ENCODE measurements at regions not wholly inside any gene's neighbourhood (a gene's known extent, or its start where the extent isn't known, plus 50 kb on each side); places are given as distances from the start of the nearest gene placed in this dataset.

DNA sequence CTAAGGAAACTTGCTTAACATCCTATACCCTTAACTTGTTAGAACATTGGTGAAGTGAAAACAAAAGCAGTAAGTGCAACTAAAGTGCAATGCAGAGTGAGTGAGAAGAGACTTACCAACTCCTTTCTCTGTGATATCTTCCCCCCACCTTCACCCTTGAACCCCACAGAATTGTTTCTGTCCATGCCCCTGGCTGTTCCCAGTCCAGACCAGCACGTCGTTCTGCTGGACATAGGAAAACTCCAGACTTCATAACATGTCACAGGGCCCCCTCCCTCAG, 91.9 kb downstream of the DAD1 start:
- no peak for TF ChIP-seq POLR2A (IDR thresholded peaks at IDR 0.05)
- TF ChIP-seq, protein P1, sequence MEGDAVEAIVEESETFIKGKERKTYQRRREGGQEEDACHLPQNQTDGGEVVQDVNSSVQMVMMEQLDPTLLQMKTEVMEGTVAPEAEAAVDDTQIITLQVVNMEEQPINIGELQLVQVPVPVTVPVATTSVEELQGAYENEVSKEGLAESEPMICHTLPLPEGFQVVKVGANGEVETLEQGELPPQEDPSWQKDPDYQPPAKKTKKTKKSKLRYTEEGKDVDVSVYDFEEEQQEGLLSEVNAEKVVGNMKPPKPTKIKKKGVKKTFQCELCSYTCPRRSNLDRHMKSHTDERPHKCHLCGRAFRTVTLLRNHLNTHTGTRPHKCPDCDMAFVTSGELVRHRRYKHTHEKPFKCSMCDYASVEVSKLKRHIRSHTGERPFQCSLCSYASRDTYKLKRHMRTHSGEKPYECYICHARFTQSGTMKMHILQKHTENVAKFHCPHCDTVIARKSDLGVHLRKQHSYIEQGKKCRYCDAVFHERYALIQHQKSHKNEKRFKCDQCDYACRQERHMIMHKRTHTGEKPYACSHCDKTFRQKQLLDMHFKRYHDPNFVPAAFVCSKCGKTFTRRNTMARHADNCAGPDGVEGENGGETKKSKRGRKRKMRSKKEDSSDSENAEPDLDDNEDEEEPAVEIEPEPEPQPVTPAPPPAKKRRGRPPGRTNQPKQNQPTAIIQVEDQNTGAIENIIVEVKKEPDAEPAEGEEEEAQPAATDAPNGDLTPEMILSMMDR (IDR thresholded peaks at IDR 0.05 in 4 of 5, conservative IDR thresholded peaks at IDR 0.05 in 1 of 5), result no peak
